Lower leg skin (tissue), 3 donors: ENCODE measurements at regions not wholly inside any gene's neighbourhood (a gene's known extent, or its start where the extent isn't known, plus 50 kb on each side); places are given as distances from the start of the nearest gene placed in this dataset.

Experiments used
- POLR2A ChIP-seq, 2 donors: fragments of 450-650 bp; IDR thresholded peaks; one replicate each; pipeline ENCODE4 v1.6.1; 2016 to 2017; ENCODE audit warnings: antibody characterized with exemption in 2 of 2, mild to moderate bottlenecking in 1 of 2, moderate library complexity in 1 of 2
- TF ChIP-seq, protein P1 (sequence below), 3 donors: fragments of 450-650 bp; IDR thresholded peaks; one replicate each; pipeline ENCODE4 v1.5.1; 2016; ENCODE audit warnings: antibody characterized with exemption in 3 of 3, mild to moderate bottlenecking in 3 of 3, moderate library complexity in 2 of 3

DNA sequence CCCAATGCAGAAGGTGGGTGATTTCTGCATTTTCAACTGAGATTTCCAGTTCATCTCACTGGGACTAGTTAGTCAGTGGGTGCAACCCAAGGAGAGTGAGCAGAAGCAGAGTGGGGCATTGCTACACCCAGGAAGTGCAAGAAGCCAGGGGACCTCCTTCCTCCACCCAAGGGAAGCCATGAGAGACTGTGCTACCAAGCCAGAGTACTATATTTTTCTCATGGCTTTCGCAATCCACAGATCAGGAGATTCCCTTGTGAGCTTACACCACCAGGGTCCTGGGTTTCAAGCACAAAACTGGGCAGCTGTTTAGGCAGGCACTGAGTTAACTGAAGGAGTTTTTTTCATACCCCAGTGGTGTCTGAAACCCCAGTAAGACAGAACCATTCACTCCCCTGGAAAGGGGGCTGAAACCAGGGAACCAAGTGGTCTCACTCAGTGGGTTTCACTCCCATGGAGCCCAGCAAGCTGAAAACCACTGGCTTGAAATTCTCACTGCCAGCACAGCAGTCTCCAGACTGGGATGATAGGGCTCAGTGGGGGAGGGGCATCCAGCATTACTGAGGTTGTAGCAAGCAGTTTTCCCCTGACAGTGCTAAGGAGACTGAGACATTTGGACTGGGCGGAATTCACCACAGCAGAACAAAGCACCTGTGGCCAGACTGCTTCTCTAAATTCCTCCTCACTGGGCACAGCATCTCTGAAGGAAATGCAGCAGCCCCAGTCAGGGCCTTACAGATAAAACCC is 903.4 kb downstream of the TECRL start:
- no peak for TF ChIP-seq POLR2A (IDR thresholded peaks at IDR 0.05)
- TF ChIP-seq, protein P1, sequence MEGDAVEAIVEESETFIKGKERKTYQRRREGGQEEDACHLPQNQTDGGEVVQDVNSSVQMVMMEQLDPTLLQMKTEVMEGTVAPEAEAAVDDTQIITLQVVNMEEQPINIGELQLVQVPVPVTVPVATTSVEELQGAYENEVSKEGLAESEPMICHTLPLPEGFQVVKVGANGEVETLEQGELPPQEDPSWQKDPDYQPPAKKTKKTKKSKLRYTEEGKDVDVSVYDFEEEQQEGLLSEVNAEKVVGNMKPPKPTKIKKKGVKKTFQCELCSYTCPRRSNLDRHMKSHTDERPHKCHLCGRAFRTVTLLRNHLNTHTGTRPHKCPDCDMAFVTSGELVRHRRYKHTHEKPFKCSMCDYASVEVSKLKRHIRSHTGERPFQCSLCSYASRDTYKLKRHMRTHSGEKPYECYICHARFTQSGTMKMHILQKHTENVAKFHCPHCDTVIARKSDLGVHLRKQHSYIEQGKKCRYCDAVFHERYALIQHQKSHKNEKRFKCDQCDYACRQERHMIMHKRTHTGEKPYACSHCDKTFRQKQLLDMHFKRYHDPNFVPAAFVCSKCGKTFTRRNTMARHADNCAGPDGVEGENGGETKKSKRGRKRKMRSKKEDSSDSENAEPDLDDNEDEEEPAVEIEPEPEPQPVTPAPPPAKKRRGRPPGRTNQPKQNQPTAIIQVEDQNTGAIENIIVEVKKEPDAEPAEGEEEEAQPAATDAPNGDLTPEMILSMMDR (IDR thresholded peaks at IDR 0.05), result no peak
